GM12891 (cell line): ENCODE measurements at regions not wholly inside any gene's neighbourhood (a gene's known extent, or its start where the extent isn't known, plus 50 kb on each side); places are given as distances from the start of the nearest gene placed in this dataset.

ENCODE experiments used
- POLR2AphosphoS5 ChIP-seq: IDR thresholded peaks from 2 replicates; pipeline ENCODE4 v1.6.1; 2011; ENCODE audit warnings: low read depth, low read length, control low read depth
- TAF1 ChIP-seq: IDR thresholded peaks from 2 replicates; pipeline ENCODE4 v1.6.1; 2011; ENCODE audit warnings: low read depth, low read length, control low read depth

DNA sequence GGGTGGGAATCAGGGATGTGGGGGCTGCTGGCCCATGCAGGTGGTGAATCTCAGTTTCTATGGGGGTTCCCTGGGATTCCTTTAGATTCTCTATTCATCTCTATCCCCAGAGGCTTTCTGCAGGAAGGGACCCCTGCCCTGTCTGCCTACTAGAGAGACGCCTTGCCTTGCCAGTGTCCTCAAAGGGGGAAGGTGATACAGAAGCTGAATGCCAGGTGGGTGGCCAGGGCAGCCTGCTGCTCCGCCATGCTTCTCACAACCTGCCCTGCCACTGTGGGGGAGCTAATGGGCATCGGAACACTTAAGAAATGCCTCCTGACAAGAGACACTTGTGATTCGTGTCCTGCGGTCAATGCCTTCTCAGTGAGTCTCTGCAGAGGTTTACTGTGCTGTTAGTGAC lies 368.4 kb downstream of the EN1 start:
- TF ChIP-seq POLR2AphosphoS5 (no peak), TAF1 (no peak)
